IMR-90 (cell line): ENCODE measurements at regions not wholly inside any gene's neighbourhood (a gene's known extent, or its start where the extent isn't known, plus 50 kb on each side); places are given as distances from the start of the nearest gene placed in this dataset.
"Not testable (repeated sequence)": the region's sequence is repeated elsewhere in the genome, so short reads cannot be mapped to it uniquely, and the experiment has no call there.

Experiments used
- ATAC-seq: fragments of 200-7000 bp; cut with Tn5 transposase; 2 replicates; pipeline ENCODE4 v1.9.1; 2020; ENCODE audit warnings: low read depth, mild to moderate bottlenecking, moderate library complexity
- BruUV-seq: library from RNA; stranded (reverse); fragments of 400-500 nt; replicated peaks from 2 replicates; lab custom pipeline; 2021; lab: Mats Ljungman, UMichigan
- CTCF ChIA-PET: fragments of 300-600 bp; formaldehyde crosslinking; extraction: SDS; loops from one replicate; lab custom pipeline; 2021; ENCODE audit warnings: antibody characterized with exemption; lab: Yijun Ruan, JAX
- POLR2A ChIA-PET: fragments of 300-600 bp; sonication (Branson Sonifier 250); formaldehyde crosslinking; loops from one replicate; lab custom pipeline; 2022; ENCODE audit warnings: antibody characterized with exemption; ENCODE audit not compliant: unreplicated experiment; lab: Charles Lee
- DNase-seq: peaks from one replicate; pipeline ENCODE4 v3.0.0; 2013
- H2AFZ ChIP-seq: replicated peaks from 2 replicates; pipeline ENCODE3; 2013; ENCODE audit warnings: low read length, mild to moderate bottlenecking; ENCODE audit not compliant: poor library complexity
- H2AK5ac ChIP-seq: 2 replicates; pipeline ENCODE4 v1.6.1; 2013; ENCODE audit warnings: low read depth, low read length, inconsistent platforms
- H2AK9ac ChIP-seq: replicated peaks from 2 replicates; pipeline ENCODE3; 2013; ENCODE audit warnings: mild to moderate bottlenecking, low read depth, low read length, moderate library complexity; ENCODE audit not compliant: poor library complexity
- H2BK120ac ChIP-seq: 2 replicates; pipeline ENCODE4 v1.6.1; 2013; ENCODE audit warnings: low read depth, low read length, inconsistent platforms
- H2BK15ac ChIP-seq: 3 replicates; pipeline ENCODE4 v1.6.1; 2013; ENCODE audit warnings: low read depth, low read length, inconsistent platforms
- H2BK20ac ChIP-seq: 2 replicates; pipeline ENCODE4 v1.6.1; 2013; ENCODE audit warnings: low read depth, mild to moderate bottlenecking, inconsistent platforms, low read length, moderate library complexity
- H2BK5ac ChIP-seq: 2 replicates; pipeline ENCODE4 v1.6.1; 2013; ENCODE audit warnings: mild to moderate bottlenecking, low read depth, low read length, inconsistent platforms; ENCODE audit not compliant: poor library complexity, severe bottlenecking
- H3K14ac ChIP-seq: replicated peaks from 2 replicates; pipeline ENCODE4 v1.6.1; 2013; ENCODE audit warnings: low read depth, low read length, inconsistent platforms
- H3K18ac ChIP-seq: 2 replicates; pipeline ENCODE4 v1.6.1; 2013; ENCODE audit warnings: low read depth, low read length, control low read depth
- H3K23ac ChIP-seq: 2 replicates; pipeline ENCODE4 v1.6.1; 2013; ENCODE audit warnings: low read depth, low read length, inconsistent platforms
- H3K27ac ChIP-seq: 2 replicates; pipeline ENCODE4 v1.5.1; 2013; ENCODE audit warnings: mild to moderate bottlenecking, control low read depth, low read length; ENCODE audit not compliant: insufficient read depth
- H3K27me3 ChIP-seq: 2 replicates; pipeline ENCODE4 v1.6.1; 2013; ENCODE audit warnings: low read length; ENCODE audit not compliant: control insufficient read depth, insufficient read depth
- H3K36me3 ChIP-seq: 2 replicates; pipeline ENCODE4 v1.6.1; 2013; ENCODE audit warnings: low read length, mixed read lengths; ENCODE audit not compliant: control insufficient read depth, insufficient read depth
- H3K4ac ChIP-seq: 2 replicates; pipeline ENCODE4 v1.6.1; 2013; ENCODE audit warnings: low read depth, low read length, inconsistent platforms
- H3K4me1 ChIP-seq: 2 replicates; pipeline ENCODE4 v1.6.1; 2013; ENCODE audit warnings: low read length, mixed read lengths; ENCODE audit not compliant: control insufficient read depth, insufficient read depth
- H3K4me2 ChIP-seq: 2 replicates; pipeline ENCODE4 v1.6.1; 2013; ENCODE audit warnings: low read depth, mild to moderate bottlenecking, control low read depth, low read length, moderate library complexity
- H3K4me3 ChIP-seq: 2 replicates; pipeline ENCODE4 v1.5.1; 2013; ENCODE audit warnings: low read depth, mild to moderate bottlenecking, control low read depth, low read length, moderate library complexity; ENCODE audit not compliant: insufficient read depth
- H3K56ac ChIP-seq: 2 replicates; pipeline ENCODE4 v1.6.1; 2013; ENCODE audit warnings: low read length, inconsistent platforms; ENCODE audit not compliant: insufficient read depth; ENCODE audit errors: extremely low read depth
- H3K79me1 ChIP-seq, 2 experiments: 2 replicates each; pipeline ENCODE4 v1.6.1; 2013; ENCODE audit warnings: low read length in 2 of 2, inconsistent platforms in 1 of 2, low read depth in 1 of 2
- H3K9ac ChIP-seq: 2 replicates; pipeline ENCODE4 v1.6.1; 2013; ENCODE audit warnings: low read depth, low read length, control low read depth
- H3K9me1 ChIP-seq: 2 replicates; pipeline ENCODE4 v1.6.1; 2013; ENCODE audit warnings: low read length, inconsistent platforms; ENCODE audit not compliant: insufficient read depth
- H3K9me3 ChIP-seq: 2 replicates; pipeline ENCODE4 v1.6.1; 2013; ENCODE audit warnings: low read length; ENCODE audit not compliant: control insufficient read depth, insufficient read depth
- H4K20me1 ChIP-seq: 2 replicates; pipeline ENCODE4 v1.6.1; 2013; ENCODE audit warnings: low read length, inconsistent platforms; ENCODE audit not compliant: insufficient read depth
- H4K5ac ChIP-seq: 2 replicates; pipeline ENCODE4 v1.6.1; 2013; ENCODE audit warnings: mild to moderate bottlenecking, low read depth, low read length, control low read depth
- H4K8ac ChIP-seq, 2 experiments: 2 replicates each; pipeline ENCODE4 v1.6.1; 2013; ENCODE audit warnings: low read depth in 2 of 2, low read length in 2 of 2, control low read depth in 1 of 2, inconsistent platforms in 1 of 2
- H4K91ac ChIP-seq: 2 replicates; pipeline ENCODE4 v1.6.1; 2013; ENCODE audit warnings: low read depth, low read length, inconsistent platforms; ENCODE audit not compliant: insufficient read depth
- CEBPB ChIP-seq: IDR thresholded peaks from 2 replicates; pipeline ENCODE4 v1.6.1; 2012; ENCODE audit warnings: low read depth, low read length, improper control_type of control experiment
- CHD1 ChIP-seq: IDR thresholded peaks from 2 replicates; pipeline ENCODE4 v1.6.1; 2012; ENCODE audit warnings: low read depth, low read length, improper control_type of control experiment
- FOS ChIP-seq: fragments of 150-350 bp; IDR thresholded peaks from 2 replicates; pipeline ENCODE4 v1.6.1; 2016; ENCODE audit warnings: low read depth, low read length
- MAFK ChIP-seq: IDR thresholded peaks from 2 replicates; pipeline ENCODE4 v1.6.1; 2012; ENCODE audit warnings: low read depth, low read length, improper control_type of control experiment
- NFE2L2 ChIP-seq: fragments of 150-350 bp; IDR thresholded peaks from 2 replicates; pipeline ENCODE4 v1.6.1; 2016; ENCODE audit warnings: low read depth, mild to moderate bottlenecking, low read length
- WGBS, 2 experiments: methylation state at CpG; one replicate each; pipeline versions ENCODE4 v1.1.5 to v1.1.7; 2013; ENCODE audit warnings: missing lambda C conversion rate in 2 of 2; ENCODE audit not compliant: insufficient read length in 1 of 2; ENCODE audit errors: extremely low coverage in 2 of 2; 5-methylcytosine and 5-hydroxymethylcytosine counted together
- dilution Hi-C: fragments of 300-500 bp; cut with HindIII; formaldehyde crosslinking; loops from one replicate; pipeline ENCODE4 v1.14.3; 2018; ENCODE audit warnings: low sequenced_read_pairs; ENCODE audit not compliant: unreplicated experiment
- in situ Hi-C: fragments of 300-500 bp; cut with MboI; formaldehyde crosslinking; loops from 3 replicates; pipeline ENCODE4 v1.14.3; 2019; ENCODE audit warnings: low sequenced_read_pairs, inconsistent platforms, mixed read lengths
- intact Hi-C: fragments of 100-400 bp; cut with micrococcal nuclease; formaldehyde crosslinking; loops from 2 replicates; pipeline ENCODE4 v1.10.0; 2022

- BruUV-seq, result no TSS peak
- no peak overlapping the region for H3K4ac ChIP-seq
- no peak overlapping the region for H3K56ac ChIP-seq
- TF ChIP-seq MAFK, result no peak
- TF ChIP-seq CHD1, result no peak
- no peak for TF ChIP-seq CEBPB
- TF ChIP-seq NFE2L2, result no peak
- TF ChIP-seq FOS, result no peak
- H3K79me1 ChIP-seq, result no peaks in the 10 kb centered on the region
- no peak overlapping the region for H4K91ac ChIP-seq
- no peak overlapping the region; the same call in 1 of the 2 replicates for H3K4me2 ChIP-seq
- no peak overlapping the region for H3K4me3 ChIP-seq
- 49% methylated on average over 6 of the region's 29 CpGs; no CpG with 5 or more reads in 1 of the 2 experiments for WGBS, 2 experiments
- no peak overlapping the region for H4K8ac ChIP-seq
- no peak overlapping the region for H3K18ac ChIP-seq
- intact Hi-C loops, result no loop called here
- peak overlapping the region; percentile 59 for H2AFZ ChIP-seq
- in situ Hi-C loops, result no loop called here
- no peaks in the 10 kb centered on the region for H4K20me1 ChIP-seq
- H4K5ac ChIP-seq, result no peak overlapping the region
- DNase-seq, result peak; percentile 10
- no peak overlapping the region for H3K27ac ChIP-seq
- no peak overlapping the region for H2AK9ac ChIP-seq
- H2AK5ac ChIP-seq, result no peak overlapping the region
- H2BK20ac ChIP-seq, result no peak overlapping the region
- POLR2A ChIA-PET, result no interaction called here
- no peaks in the 10 kb centered on the region for H3K36me3 ChIP-seq
- no peaks in the 10 kb centered on the region for H3K9me3 ChIP-seq
- CTCF ChIA-PET, result interaction anchor here (0.6 to 1.4 kb wide), 5 partner anchors 17 to 198 kb away, joined by 3 to 5 read pairs (median 3); no protein-coding TSS in a partner anchor
- H2BK5ac ChIP-seq, result no peak overlapping the region
- no peak overlapping the region for H2BK120ac ChIP-seq
- no peak overlapping the region for H3K14ac ChIP-seq
- H3K9ac ChIP-seq, result no peak overlapping the region
- peaks cover 16% of the 10 kb centered on the region for H3K27me3 ChIP-seq
- H3K4me1 ChIP-seq, result peaks cover 6% of the 10 kb centered on the region; the same call in 1 of the 2 replicates
- H2BK15ac ChIP-seq, result no peak overlapping the region
- dilution Hi-C loops, result no loop called here
- H3K9me1 ChIP-seq, result no peaks in the 10 kb centered on the region
- no peak overlapping the region for H3K23ac ChIP-seq
- ATAC-seq, result no peak; the same call in 1 of the 2 replicates
Measured at GRCh38 chr1:9466780-9467758, 72.2 kb upstream of the SLC25A33 start.

DNA sequence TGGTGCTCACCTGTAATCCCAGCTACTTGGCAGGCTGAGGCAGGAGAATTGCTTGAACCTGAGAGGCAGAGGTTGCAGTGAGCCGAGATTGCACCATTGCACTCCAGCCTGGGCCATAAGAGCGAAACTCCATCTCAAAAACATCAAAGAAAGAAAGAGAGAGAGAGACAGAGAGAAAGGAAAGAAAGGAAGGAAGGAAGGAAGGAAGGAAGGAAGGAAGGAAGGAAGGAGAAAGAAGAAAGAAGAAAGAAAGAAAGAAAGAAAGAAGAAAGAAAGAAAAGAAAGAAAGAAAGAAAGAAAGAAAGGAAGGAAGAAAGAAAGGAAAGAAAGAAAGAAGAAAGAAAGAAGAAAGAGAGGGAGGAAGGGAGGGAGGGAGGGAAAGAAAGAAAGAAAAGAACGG lies 69.4 kb upstream of the SLC25A33 start:
- H2BK20ac ChIP-seq, H4K5ac ChIP-seq, H3K27ac ChIP-seq, H2BK5ac ChIP-seq, intact Hi-C loops, H2BK120ac ChIP-seq, H4K20me1 ChIP-seq, H4K8ac ChIP-seq, H2AFZ ChIP-seq, H4K91ac ChIP-seq, H3K36me3 ChIP-seq, H3K79me1 ChIP-seq, H3K56ac ChIP-seq, H2AK5ac ChIP-seq, H3K4ac ChIP-seq, H3K4me2 ChIP-seq, H3K9ac ChIP-seq, H3K9me3 ChIP-seq, H2BK15ac ChIP-seq, in situ Hi-C loops, H3K9me1 ChIP-seq, H3K23ac ChIP-seq, BruUV-seq, H3K14ac ChIP-seq, H3K4me1 ChIP-seq, ATAC-seq, H3K4me3 ChIP-seq, POLR2A ChIA-PET, DNase-seq, H2AK9ac ChIP-seq, dilution Hi-C loops, H3K18ac ChIP-seq: not testable (repeated sequence)
- CTCF ChIA-PET, result interaction anchor here (0.6 kb wide), 1 partner anchor 104 kb away, joined by 3 read pairs; no protein-coding TSS in a partner anchor
- 80% methylated on average over 1 of the region's 3 CpGs; no CpG with 5 or more reads in 1 of the 2 experiments for WGBS, 2 experiments
- H3K27me3 ChIP-seq, result peaks cover 16% of the 10 kb centered on the region
